GM19468 (cell line): ENCODE measurements at regions not wholly inside any gene's neighbourhood (a gene's known extent, or its start where the extent isn't known, plus 50 kb on each side); places are given as distances from the start of the nearest gene placed in this dataset.

ENCODE experiments used
- ATAC-seq: cut with Tn5 transposase; IDR thresholded peaks from one replicate; pipeline ENCODE4 v1.9.1; 2021; ENCODE audit warnings: mild to moderate bottlenecking, moderate library complexity, moderate number of reproducible peaks; ENCODE audit not compliant: unreplicated experiment; ENCODE audit errors: extremely low read depth

DNA sequence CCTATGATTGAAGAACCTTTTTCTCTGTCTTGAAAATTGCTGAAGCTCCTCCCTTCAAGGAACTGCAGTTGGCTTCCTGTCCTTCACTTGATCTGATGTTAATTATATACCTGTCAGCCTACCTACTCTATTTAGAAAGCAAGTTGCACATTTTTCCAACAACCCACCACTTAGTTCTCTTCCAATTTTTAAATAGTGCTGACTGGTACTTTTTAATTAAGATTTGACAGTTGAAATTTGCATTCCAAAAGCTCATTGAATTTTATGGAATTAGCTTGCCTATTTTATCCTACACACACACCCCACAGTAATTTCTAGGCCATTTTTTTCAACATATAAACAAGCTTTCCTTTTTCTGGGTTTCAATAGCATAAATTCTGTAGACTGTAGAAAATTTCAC is 820.3 kb upstream of the FAT3 start:
- no peak for ATAC-seq

DNA sequence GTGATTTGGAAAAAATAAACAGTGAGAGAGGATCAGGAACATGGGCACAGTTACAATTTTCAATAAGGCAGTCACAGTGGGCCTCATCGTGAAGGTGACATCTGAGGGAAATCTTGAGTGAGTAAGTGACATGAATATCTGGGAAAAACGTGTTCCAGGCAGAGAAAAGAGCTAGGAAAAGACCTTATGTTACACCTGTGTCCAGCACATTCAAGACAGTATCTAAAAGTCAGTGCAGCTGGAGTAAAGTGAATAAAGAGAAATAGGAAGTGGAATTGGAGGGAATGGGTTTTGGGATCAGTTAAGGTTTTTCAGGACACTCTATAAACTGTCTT is 827.5 kb upstream of the FAT3 start:
- ATAC-seq = no peak

DNA sequence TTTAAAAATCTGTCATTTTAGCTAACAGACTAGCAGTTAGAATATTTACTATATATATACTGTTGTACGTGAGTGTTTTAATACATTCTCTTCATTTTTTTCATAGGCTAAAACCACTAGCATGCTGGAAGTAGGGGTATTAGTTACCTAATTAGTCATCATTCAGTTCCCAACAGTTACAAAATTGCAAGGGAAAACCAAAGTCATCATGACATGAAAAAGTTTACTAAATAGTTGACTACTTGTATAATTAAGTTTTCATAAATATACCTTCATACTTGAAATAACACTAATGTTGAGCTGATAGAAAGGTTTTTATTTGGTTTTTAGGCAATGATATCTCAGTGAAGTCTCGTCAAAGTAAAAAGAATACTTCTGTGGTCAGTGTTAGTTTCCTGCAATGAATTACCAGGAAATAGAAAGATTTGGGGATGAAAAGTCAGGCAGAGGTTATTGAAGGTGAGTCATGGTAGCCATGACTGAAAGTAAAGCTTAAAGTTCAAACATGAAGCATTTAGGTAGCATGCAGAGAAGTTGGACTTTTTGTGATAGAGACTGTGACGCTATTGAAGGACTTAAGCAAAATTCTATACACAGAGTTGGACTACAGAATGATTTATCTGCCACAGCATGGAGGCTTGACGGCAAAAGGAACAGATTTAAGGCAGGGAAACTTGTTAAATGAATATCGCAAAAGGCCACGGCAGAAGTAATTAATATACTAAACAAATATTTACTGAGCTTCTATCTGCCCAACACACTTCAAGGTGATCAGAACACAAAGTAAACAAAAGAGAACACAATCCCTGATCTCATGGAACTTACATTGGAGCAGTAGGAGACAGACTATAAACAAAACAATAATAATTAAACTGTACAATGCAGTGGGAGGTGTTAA is 828.1 kb upstream of the FAT3 start:
- no peak for ATAC-seq

DNA sequence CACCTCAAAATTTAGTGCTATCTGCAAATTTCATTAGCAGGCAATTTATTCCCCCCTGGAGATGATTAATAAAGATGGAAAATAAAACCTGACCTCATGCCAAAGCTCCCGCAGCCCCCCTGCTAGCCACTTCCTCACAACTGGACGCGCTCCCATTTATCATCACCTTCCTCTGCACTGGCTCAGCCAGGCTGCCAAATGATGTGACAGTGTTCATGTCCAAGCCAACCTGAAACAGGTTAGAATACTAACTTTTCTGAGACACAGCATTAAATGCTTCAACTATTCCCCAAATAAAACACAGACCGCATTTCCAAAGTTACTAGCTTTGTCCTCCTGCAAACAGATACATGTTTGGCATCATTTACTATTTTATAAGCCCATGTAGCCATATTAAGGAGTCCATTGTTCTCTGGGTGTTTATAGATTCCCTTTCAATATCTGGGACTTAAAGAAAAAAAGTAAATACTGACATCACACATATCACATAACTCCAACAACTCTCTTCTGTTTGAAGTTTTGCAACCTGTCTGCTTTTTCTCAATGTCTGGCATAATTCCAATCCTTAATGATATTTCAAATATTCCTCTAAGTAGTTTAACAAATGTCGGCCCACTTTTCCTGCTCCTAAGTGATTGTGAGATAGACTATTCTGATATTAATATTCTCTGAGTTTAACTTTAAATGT is 829.7 kb upstream of the FAT3 start:
- ATAC-seq = no peak

DNA sequence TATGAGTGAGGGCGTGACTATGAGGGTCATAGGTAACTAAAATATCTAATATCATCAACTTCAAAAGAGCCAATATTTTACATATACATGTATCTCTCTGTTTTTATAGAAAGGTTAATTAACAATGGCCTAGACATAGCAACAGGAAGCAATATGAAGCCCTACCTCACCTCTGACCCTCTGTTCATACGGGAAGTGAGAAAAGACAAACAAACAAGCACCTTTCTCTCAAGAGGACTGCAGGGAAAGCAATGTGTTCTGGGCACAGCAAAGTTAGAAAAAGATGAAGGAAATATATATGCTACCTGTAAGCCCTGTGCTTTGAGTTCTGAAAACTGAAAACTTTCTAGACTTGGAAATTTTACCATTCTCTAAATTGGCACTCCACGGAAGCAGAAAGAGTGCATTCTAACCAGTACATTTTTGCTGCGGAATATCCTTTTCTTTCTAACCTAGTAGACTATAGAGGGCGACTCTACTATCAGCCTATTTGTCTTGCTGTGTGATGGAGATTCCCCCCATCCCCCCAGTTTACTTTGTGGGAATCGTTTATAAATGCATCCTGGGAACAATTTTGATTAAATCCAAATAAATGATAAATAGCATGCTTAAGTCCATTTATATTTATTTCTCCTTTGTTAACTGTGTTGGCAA is 830.4 kb upstream of the FAT3 start:
- ATAC-seq = no peak

DNA sequence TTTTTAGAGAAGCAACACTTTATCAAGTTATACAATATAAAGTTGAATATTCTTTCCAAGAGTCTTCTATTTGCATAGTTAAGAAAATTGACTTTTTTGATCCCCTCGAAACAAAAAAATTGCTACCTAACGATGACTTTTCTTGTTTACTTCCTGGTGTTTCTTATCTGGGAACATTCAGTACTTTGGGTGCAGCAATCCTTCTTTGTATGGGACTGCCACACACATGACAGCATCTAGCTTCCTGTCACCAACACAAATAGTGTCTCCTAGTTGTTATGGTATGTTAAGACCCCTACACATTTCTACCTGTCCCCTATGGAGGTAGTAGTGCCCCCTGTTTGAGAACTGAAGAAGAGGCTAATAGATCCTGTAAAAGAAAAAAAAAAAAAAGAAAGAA is 841.7 kb upstream of the FAT3 start:
- ATAC-seq = no peak

DNA sequence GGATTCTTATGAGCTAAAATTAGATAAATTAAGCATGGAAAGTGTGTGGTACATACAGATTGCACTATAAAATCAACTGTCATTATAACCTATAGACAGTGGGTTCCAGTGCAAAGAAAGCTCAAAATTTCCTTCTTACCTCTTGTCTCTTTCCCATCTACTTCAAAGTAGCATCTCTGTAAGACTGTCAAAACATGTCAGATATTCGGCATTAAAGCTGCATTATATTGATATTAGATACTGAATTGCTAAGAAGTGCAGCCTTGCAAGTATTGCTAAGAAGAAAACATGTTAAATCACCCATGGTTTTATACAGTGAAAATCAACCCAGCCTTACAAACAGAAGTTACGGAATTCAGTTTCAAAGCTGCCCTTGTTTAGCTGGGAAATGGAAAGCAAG is 849.8 kb upstream of the FAT3 start:
- ATAC-seq = no peak

DNA sequence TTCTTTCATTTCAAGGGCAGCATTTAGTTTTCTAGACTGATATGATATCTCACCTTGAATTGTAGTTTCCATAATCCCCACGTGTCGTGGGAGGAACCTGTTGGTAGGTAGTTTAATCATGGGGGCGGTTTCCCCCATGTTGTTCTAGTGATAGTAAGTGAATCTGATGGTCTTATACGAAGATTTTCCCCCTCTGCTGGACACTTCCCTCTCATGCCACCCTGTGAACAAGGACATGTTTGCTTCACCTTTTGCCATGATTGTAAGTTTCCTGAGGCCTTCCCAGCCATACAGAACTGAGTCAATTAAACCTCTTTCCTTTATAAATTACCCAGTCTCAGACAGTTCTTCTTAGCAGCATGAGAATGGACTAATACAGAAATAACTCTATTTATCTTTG is 851.1 kb upstream of the FAT3 start:
- no peak for ATAC-seq

DNA sequence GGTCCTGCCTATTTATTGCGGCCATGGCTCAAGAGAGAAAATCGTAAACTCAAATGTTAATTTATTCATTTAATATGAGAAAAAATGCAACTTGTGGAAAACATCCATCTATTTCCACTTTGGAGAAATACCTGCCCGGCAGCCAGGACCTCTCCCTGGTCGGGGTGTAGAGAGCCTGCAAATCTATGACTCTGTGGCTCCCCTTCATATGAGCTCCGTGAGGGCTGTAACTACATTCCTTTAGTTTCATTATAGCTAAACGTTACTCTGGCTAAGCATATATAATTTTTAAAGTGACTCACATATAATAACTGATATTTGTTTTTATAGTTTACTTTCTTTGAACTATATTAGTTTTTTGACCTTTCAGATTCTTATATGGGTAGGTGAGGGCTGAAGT is 857.8 kb upstream of the FAT3 start:
- ATAC-seq = no peak

DNA sequence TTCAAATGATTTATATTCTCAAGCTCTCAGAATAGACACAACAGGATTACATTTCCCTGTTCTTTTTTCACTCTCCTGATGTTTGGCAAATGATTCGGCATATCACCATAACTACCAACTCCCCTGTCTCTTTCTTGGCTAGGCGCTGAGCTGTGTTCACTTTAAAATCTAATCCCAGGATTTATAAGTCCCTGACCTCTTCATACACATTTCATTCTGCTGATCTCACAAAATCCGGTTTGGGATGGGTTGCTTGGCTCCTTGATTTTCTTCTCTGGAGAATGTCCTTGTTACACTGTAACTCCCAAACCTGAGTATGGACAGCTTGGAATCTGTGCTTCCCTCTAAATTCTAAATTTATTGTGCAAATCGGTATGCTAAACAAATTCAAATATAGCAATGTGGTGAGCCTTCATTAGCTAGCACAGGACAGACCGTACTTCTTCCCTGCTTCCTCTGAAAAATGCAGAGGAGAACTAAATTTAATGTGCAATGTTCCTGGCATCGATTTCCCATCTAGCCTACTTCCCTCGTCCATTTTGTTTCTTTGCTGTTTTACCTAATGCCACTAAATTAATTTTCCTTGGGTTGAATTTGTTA is 858.5 kb upstream of the FAT3 start:
- ATAC-seq = no peak

DNA sequence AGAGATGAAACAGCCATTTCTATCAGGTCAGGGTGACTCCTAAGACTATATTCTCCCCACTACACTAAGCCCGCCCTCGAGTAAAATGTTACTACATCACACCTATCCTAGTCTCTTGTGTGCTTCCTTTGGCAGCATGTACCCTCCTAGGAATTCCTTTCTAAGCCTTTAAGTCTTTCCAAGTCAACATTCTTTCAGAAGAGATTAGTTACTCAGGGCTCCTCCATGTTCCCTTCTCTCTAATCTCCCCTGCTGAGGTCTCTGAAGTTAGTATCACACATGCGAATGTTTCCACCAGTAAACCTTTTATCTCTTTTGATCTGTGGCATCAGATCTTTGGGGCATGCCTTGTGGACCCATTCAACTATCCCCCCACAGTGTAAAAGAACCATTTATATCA is 873.7 kb upstream of the FAT3 start:
- no peak for ATAC-seq

DNA sequence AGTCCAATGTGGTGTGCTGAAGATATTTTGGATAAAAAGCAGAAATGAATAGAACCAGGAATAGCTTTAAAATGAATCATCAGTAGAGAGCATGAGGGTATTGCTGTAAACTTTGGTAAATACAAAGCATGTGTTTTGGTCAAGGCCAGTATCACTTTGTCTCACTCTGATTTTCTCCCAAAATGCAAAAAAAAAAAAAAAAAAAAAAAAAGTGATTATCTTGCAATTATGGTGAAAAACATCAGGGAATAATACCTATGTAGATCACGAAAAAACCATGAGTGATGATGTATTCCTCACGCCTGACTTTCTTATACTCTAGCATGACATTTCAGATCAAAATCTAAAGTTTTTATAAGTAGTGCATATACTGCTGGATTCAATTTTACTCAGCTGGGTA is 897.9 kb upstream of the FAT3 start:
- no peak for ATAC-seq

DNA sequence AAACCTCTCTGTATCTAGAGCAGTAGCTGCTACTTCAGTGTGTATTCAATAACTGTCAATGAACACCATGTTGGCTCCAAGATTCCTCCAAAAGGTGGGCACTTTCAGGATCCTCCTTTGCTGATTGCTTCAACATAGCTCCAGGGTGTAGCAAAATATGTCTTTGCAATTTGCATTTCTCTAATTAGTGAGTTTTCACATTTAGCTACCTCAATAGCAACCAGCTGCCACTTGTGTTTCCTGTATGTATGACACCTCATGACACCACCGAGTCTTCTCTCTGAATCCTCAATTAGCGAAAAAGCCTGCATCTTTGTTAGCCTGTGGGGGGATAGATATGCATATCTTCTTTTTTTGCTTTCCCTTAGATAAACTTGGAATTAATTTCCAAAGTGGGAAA is 898.3 kb upstream of the FAT3 start:
- no peak for ATAC-seq

DNA sequence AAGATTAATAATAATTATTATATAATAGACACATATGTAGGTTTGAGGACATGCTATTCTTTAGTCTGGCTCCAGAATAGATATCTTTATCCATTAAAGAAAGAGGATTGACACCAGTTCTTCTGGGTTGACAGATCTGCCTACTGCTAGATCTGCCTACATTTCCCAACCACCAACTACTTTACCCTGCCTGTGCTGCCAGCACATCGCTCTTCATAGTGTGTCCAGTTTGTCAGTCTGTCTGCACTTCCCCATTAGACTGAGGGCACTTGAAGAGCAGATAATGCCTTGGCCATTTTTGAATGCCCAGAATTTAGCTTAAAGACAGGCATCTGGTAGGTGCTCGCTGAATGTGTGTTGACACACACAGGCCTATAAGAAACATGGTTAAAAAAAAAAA is 910.1 kb upstream of the FAT3 start:
- no peak for ATAC-seq

DNA sequence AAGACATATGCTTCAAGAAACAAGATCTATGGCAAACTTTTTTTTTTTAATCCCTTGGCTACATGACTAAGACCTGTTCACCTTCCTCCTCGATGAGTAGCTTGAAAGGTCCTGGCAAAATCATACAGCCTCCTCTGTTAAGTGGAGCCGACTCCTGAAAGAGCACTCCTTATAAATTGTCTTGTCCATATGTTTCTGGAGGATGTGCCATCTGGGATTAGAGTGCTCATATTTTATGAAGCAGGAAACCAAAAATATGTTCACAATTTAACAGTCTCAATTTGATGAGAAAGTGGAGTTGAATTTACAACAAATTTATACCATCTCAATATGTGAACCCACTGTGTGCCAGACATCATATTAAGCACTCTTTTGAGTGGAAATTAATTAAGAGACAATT is 912.1 kb upstream of the FAT3 start:
- no peak for ATAC-seq

DNA sequence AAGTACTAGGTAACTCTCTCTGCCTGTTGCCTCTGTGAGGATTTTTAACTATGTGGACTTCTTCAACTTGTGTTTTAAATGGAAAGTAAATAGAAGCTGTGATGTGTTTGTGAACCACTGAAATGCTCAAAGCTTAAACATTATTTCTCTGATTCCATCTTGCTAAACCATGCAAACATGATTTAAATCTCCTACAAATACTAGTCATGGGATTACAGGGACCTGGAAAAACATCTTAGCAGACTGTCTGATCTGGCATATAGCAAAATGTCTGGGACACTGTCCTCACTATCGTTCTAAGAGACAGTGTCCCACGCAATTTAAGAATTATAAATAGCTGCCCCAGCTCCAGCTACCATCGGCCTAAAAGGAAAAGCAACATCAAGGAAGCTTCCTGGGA is 914.5 kb upstream of the FAT3 start:
- no peak for ATAC-seq

DNA sequence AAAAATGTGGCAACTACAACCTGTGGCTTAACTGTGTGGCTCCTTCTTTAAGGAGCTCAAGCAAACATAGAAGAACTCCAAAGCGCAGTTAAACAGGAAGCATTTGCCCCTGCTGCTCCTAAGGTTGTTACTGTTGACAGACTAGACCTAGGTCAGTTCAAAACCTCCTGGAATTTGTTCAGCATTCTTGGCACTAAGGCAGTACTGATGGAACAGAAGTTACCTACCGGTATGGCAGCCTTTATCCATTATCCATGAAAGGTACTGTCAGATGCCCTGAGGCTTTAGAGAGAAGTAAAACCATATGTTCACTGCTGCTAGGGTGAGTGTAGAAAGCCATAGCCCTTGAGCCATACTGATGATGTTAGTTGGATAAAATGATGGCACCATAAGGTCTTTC is 916.5 kb upstream of the FAT3 start:
- ATAC-seq = no peak

DNA sequence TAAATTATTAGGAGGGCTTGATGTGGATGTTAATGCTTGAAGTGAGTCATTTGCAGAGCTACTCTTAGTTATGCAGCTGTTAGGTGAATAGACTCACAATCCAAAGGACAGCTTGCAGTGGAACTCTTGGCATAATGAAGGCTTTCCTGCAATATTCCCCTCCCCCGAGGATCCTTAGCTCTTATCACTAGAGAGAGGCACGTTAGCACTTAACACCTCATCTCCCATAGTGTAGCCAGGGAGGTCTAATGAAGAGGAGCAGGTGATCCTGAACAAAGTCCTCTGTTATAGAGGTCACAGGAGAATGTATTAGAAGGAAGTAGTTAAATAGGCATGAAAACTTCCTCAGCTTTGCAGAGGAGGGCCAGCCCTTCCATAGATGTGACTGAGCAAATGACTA is 919.2 kb upstream of the FAT3 start:
- no peak for ATAC-seq

DNA sequence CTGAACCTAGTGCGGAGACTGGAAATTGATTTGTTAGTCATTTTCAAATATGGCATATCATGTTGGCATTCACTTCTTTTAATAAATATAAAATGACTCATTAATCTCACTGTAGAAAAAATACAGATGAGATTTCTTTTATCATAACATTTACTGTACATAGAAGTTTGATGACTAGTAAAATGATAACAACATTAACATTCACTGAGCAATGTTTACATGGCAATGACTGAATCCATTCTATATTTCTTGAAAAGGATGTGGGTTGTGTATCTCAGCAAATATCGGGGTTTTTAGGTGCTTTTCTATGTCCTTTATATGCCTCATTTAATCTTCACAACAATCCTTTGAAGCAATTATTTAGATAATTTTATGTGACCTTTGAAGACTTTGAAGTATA is 920.9 kb upstream of the FAT3 start:
- no peak for ATAC-seq

DNA sequence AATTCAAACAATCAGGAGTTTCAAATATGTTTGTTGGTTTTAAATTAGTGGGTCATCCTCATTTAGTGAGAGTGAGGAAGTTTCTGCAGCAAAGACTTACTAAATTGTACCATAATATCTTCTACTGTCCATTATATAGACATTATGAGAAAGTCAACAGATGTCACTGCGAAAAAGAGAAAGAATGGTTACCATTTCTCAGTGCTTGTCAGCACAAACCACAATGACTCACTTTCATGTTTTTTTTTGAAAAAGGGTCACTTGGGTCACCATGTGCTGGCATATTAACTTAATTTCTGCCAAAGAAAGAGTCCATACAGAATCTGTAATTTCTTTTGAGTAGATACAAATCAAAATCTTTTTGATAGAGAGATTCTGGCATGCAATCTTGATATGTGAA is 924.6 kb upstream of the FAT3 start:
- ATAC-seq = no peak

DNA sequence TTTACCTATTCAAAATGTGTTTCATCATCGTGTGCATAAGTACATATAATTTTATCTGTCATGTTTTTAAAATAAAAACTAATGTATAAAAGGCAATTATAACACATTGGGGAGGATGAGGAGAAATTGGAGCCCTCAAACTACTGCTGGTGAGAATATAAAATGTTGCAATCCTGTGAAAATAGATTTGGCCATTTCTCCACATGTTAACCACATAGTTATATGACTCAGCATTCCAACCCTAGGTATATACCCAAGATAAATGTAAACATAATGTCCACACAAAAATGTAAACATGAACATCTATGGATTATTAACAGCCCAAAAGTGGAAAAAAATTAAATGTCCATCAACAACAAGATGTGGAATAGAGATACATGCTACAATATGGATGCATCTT is 928.0 kb upstream of the FAT3 start:
- ATAC-seq = no peak
